Activated effector memory CD4-positive, alpha-beta T cell treated with anti-CD3 and anti-CD28 coated beads, Interleukin-2, amount 50 U/mL, for 16 hours (primary cell): ENCODE measurements at regions not wholly inside any gene's neighbourhood (a gene's known extent, or its start where the extent isn't known, plus 50 kb on each side); places are given as distances from the start of the nearest gene placed in this dataset.
"Not testable (repeated sequence)": the region's sequence is repeated elsewhere in the genome, so short reads cannot be mapped to it uniquely, and the experiment has no call there.

Experiments
- DNase-seq: peaks from one replicate; pipeline ENCODE4 v3.0.0-alpha.2; 2020

DNA sequence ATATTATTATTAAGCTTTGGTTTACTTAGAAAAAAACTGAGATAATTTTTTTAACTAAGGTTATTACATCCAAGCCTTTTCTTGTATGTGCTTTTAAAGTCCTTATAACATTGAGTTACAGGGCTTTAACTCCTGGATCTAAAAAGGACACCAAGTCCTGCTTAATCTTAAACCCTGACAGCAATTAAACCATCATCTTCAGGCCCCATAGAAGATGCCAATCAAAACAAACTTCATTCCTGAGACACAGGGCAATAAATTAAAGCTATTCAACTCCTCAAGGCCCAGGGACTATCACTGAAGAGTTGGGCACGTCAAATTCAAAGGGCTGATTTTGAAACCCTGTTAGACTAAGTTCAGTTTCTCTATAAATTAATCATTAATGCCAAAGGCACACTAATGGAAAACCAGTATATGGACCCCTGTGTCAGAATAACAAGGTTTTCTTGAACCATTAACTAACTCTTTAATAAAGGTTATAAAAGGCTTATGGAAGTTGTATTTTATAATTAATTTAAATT lies 1152.6 kb downstream of the NSUN3 start:
- no peak for DNase-seq

DNA sequence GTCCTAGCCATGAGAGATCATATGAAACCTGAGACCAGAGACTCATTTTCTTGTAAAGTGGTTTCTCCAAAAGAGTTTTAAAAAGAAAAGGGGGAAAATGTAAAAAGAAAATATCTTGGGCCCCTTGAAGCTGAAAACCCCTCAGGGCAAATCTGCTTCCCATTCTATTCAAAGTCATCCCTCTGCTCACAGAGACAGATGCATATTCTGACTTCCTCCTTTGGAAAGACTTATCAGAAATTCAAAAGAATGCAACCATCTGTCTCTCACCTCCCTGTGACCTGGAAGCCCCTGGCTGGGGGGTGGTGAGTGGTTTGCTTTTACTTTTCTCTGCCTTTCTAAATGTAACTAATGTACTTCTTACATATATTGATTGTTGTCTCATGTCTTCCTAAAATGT lies 1154.8 kb downstream of the NSUN3 start:
- no peak for DNase-seq

DNA sequence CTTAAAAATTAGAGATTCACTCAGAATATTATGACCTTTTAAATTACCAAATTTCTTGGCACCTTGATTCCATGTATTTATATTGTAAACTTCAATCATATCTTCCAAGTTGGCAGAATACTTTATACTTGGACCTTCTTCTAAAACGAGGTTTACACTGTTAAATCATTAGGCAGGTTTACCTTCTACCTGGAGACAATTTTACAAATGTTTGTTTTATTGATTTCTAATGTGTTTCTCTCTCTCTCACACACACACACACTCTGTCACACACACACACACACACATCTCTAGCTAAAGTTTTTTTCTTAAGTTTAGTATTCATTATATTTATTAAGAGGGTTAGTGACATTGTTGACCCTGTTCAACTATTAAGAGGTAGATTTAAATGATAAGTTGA lies 1155.6 kb downstream of the NSUN3 start:
- DNase-seq = no peak

DNA sequence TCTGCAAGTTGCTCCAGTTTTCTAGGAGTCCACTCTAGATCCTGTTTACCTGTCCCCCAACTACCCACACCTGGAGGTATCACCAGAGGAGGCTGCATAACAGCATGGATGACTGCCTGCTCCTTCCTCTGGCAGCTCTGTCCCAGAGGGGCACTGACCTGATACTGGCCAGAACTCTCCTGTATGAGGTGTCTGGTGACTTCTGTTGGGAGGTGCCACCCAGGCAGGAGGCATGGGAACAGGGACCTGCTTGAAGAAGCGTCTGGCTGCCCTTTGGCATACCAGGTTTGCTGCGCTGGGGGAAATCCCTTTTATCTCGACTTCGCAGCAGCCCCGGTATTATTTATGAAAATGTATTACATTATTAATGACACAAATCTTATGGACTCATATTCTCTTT lies 1163.6 kb downstream of the NSUN3 start:
- no peak for DNase-seq

DNA sequence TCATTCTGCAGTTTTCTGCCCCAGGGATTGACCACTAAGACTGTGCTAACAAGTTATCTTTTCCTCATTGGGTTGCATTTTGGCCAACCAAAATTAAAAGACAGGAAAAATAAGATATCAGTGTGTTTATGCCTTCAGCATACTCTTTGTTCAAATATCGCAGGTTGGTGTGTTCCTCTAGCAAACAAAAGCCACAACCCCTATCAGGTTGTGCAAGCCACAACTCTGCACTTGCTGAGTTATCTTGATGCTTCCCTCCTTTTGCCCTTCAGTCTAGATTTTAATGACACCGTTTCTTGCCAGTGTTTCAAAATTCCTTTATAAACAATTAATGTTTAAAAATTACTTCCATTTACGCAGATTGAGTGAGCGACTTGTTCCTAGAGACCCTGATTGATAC lies 1164.2 kb downstream of the NSUN3 start:
- no peak for DNase-seq

DNA sequence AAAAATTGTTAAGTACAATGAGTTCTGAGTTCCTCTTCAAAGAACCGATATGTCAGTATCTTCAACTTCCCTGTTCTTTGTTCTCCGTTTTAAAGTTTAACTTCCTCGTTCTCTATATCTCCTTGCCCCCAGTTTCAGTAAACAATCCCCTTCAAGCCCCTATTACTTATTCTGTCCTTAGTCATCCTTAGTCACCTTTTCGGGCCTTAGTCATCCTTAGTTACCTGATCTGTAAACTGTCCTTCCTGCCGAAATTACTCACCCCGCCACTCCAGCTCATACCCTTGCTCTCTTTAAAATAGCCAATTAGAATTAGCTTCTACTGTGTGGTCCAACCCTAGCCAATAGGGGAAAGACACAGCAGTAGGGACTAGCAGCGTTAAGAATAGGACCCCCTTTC lies 1165.6 kb downstream of the NSUN3 start:
- no peak for DNase-seq

DNA sequence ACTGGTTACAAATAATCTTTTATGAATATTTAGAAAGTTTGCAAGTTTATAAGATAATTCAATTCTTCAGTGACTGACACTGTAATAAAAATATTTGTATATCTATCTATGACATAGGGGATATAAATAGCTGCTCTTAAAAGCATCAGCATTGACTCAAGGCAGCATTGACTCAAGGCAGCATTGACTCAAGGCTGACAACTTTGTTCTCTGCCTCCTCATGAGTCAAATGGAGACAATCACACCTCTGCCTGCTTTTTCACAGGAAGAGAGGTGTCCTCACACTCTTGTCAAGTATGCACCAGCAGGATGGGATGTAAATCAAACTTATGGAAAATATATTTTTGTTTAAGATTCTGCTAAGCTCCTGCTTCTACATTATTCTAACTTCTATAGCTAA lies 1173.1 kb downstream of the NSUN3 start:
- no peak for DNase-seq

DNA sequence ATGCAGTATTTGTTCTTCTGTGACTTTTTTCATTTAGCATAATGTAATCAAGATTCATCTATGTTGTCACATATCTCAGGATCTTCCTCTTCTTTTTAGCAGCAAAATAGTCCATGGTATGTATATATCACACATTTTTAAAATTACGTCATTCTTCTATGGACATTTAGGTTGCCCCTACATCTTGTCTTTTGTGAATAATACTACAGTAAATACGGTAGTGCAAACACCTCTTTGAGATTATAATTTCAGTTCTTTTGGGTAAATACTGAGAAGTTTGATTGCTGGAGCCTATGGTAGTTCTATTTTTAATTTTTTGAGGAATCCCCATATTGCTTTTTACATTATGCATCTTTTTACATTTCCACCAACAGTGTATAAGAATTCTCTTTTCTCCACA lies 1174.9 kb downstream of the NSUN3 start:
- DNase-seq = no peak

DNA sequence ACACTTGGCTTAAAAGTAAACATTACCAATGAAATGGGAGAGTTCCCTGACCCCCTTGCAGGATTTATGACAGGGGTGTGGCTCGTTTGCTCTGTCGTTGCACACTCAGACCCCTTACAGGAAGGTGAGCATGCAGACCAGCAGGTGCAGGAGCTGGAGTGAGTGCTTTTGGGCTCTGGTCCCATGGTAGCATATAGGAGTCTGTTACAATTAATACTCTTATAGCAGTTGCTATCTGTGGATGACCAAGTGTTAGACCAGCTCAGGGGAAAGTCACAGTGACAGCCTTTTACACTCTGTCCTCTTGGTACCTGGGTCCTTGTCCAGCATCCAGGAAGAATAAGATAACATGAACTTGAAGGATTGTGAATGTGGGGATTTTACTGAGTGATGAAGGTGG lies 1177.5 kb downstream of the NSUN3 start:
- DNase-seq = no peak

DNA sequence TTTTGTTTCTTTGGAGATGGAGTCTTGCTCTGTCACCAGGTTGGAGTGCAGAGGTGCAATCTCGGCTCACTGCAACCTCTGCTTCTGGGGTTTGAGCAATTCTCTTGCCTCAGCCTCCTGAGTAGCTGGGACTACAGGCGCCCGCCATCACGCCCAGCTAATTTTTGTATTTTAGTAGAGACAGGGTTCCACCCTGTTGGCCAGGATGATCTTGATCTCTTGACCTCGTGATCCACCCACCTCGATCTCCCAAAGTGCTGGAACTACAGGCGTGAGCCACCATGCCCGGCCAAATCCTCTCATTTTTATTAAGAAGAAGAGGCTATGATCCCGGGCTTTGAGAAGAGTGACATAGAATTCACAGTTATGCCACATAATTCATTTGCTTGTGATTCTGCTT lies 1178.4 kb downstream of the NSUN3 start:
- DNase-seq = not testable (repeated sequence)

DNA sequence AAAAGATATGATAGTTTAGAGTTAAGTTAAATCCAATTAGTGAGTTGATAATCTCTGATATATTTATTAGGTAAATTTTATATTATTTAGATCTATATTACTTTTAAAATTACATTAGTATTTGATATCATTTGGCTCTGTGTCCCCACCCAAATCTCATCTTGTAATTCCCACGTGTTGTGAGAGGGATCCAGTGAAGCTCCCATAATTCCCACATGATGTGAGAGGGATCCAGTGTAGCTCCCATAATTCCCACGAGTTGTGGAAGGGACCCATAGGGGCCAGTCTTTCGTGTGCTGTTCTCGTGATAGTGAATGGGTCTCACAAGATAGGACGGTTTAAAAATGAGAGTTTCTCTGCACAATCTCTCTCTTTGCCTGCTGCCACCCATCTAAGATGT lies 1183.6 kb downstream of the NSUN3 start:
- no peak for DNase-seq

DNA sequence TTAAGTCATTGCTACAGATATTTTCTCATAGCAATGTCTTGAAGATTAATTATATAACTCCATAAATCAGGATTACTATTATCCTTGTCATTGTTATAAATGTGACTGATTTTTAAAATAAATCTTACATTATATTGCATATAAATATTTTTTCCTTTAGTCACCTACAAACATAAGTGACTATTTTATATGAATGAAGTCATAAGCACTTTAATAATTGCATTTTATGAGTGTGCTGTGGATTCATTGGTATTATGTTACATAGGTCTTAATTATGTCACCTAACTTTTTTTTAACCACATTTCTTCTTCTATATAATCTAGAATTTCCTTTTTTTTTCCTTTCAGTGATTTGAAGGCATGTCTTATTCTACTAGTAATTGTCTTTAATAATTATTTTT lies 1191.2 kb downstream of the NSUN3 start:
- DNase-seq = no peak

DNA sequence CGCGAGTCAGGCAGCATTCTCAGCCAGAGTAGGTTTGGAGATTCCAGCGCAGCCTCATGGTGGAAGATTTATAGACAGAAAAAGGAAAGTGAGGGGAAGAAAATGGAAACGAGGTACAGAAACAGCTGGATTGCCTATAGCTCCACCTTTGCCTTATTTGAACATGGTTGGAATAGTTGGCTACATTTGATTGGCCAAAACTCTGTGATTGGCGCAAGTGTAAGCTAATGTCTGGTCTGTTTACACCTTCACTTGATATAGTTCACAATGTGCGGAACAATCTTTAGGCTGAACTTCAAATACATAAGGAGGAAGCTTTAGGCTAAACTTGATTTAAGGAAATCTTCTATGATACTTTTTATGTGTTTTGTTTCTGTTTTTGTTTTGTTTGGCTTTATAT lies 1191.9 kb downstream of the NSUN3 start:
- DNase-seq = no peak

DNA sequence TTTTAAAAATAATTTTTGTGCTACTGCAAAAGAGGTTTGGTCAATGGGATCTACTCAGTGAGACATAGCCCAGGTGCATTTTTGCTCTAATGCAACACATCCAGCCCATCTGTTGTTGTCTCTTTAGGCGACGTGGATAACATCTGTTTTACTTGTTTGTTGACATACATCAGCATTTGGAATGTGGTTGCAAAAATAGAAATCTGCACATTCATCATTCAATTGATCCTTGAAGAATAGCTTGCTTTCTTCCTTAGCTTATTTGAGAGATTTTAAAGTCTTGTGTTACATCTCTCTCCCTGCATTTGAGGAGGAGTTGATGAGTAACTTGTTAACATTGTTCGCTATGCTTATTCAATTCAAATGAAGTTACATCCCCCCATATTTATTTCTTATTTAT lies 1202.3 kb downstream of the NSUN3 start:
- no peak for DNase-seq

DNA sequence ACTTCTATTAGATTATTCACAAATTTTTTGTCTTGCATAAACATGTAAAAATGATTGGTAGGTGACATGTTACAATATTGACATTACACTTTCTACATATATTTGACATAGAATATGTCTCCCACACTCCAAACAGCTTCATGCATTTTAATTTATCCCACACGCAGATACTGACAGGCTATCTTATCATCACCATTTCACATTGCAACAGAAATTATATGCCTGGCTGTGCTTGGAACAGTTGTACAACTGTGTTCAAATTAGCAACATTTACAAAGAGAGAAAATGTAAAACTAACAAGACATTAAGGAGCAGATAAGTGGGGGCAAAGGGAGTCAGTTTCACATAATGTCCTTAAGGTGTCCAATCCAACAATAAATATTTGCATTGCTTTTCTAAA lies 1208.5 kb downstream of the NSUN3 start:
- DNase-seq = no peak

DNA sequence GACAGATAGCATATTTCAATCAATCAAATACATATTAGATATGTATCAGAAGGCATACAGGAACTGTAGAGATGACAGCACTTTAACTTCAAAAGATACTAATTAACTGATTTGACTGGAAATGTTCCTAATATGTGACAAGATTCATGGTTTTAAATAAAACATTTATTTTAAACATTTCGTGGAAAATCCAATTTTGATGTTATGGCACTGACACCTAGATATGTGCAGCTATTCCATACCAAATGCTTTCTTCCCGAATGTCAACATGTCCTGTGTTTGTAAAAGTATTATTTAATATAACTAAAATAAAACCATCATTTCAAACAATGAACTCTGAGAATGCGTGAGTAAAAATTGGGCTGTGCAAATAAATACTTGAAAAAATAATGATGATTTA lies 1209.3 kb downstream of the NSUN3 start:
- no peak for DNase-seq

DNA sequence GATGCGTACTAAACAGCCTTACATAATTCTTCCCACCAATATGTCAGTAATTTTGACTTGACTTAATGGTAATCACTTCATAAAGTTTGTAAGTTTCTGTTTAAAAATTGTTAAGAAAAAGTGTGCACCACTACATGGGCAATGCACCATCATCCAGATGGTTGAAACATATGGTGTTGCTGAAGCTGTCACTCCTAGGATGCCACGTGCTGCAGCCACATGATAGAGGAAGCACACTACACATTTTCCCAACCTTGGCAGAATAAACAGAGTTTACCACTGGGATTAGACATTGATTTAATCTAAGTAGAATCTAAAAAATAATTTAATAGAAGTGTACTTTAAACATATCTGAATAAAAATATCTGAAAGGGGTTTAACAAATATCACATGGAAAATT lies 1209.9 kb downstream of the NSUN3 start:
- DNase-seq = no peak

DNA sequence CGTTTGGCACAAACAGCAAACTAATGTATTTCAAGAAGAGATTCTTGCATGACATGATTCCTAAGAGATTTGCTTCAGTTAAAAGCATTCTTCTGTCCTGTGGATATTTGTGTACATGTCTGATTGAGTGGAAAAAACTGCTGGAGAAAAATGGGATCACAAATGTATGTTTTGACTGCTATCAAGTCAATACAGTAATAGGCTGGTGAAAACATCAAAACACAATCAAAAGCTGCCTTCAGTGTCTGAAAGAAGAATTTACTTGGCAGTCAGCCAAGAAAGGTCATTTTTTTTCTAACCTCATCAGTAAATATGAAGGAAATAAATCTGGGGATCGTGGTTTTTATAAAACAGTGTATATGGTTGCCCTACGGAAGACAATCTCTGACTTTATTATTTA lies 1214.8 kb downstream of the NSUN3 start:
- DNase-seq = no peak

DNA sequence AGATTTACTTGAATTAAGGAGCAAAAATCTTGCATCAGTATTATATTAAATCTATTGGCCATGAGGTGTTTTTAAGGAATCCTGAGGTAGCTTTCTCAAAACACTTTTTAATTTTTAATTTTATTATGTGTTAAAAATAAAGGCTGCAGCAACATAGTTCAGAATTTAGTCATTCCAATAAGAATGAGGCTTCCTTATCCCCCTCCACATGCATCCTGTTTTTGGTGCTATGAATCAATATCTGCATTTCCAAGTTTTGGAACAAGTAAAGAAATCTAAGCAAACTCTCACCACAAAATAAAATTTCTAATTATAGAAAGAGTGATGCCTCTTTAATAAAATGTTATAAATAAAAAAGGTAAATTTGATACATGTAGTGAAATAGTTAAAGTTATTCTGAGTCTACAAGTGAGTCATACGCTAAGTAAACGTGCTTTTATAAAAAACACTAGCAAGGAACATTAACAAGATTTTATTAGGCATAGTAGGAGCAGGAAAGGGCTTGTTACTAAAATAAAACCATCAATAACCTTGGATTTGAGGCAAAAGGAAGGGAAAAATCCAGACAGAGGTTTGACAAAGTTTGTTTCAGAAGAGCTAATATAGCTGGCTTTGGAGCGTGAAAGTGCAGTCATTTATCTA lies 1218.0 kb downstream of the NSUN3 start:
- no peak for DNase-seq

DNA sequence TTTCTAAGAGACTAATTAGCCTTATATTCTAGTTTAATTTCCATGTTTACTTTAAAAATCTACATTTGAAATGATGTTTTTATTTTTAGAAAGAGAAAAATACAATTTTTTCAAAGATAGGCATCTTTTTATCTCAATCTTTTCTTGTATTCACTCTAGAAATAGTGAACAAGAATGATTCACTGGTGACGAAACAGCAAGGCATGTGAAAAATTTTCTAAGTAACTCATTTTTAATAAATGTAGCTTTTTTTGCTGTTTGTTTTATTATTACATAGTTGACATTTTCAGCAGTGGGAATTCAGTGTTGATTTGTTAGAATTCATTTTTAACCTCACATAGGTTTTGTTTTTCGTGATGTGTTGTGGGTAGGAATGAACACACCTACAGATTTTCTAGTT lies 1226.4 kb downstream of the NSUN3 start:
- no peak for DNase-seq

DNA sequence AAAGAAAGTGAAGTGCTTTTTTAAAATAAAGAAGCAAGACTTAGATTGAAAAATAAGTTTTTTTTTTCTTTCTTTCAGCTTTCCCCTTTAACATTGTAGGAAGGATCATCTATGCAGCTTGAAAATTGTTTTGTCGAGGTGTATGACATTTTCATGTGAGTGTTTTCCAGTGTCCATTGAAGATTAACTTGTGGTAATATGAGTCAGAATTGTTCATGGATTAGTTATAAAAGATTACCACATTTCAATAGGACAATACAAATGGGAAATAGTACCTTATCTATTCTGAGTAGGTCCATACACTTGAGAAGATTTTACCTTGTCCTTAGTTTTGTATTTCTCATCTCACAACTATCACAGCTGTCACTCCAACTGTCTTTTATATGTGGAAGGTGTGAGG lies 1234.7 kb downstream of the NSUN3 start:
- no peak for DNase-seq

DNA sequence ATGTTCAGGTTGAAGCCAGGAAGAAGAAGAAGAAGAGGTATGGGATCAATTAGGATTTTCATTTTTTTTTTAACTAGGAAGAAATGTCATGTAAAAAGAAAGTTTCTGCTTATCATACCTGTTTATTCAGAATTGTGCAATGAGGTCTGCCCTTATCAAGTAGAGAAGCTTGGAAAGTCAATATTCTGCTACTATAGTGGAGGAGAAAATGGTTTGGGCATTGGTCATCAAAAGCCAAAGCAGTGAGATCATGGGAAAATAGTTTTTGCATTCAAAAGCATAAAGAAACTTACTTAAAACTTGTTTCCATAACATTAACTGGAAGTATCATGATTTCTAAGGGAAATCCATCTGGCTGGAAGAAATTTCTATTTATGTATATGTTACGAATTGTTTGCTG lies 1239.2 kb downstream of the NSUN3 start:
- DNase-seq = no peak

DNA sequence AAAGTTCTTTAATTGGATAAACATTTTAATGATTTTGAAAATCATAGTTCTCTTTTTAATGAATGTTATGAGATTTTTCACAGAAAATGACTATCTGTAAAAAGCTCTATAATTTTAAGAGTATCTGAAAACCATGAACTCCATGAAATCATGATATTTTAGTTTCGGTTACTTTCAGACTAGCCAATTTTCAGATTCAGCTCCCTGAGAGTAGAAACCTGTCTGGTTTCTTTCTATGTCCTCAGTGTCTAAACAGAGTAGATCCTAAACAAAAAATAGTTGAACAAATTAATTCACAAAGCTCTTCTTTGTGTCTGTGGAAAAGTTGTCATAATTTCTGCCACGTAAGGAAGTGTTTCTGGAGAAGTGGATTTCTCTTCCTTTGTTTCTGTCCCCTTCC lies 1247.7 kb downstream of the NSUN3 start:
- no peak for DNase-seq

DNA sequence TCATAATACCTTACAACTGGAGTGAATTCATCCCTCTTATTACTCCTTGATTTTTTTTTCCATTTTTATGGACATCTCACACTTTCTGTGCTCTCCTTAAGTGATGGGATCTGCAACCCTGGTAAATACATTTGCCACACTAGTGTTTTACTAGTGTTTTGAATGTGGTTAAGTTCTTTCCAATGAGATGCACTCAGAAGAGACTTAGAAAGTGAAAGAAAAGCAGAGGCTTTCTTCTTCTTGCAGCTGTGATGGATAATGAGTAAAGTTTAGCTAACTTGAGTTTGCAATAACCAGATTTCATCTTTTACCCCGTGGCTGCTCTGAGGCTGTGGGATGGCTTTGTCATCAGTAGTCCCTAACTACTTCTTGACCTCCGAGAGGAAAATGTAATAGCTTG lies 1248.4 kb downstream of the NSUN3 start:
- DNase-seq = no peak

DNA sequence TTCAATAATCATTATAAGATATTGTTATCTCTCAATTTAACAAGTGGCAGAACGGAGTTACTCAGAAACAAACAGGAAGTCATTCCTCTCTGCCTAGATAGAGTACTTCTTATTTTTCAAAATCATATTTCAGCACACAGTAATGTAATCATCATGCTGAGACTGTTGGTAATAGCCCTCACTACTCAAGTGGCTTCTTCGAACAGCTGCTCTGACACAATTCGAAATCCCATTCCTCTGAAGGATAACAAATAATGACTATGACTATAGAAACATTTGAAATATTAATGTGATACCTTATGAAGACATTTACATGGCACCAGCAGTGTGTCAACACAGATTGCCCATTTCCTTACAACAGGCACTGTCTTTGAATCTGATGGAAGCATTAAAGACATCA lies 1249.8 kb downstream of the NSUN3 start:
- DNase-seq = no peak
